ENCODE measurements at regions not wholly inside any gene's neighbourhood (a gene's known extent, or its start where the extent isn't known, plus 50 kb on each side); places are given as distances from the start of the nearest gene placed in this dataset.
"Not testable (repeated sequence)": the region's sequence is repeated elsewhere in the genome, so short reads cannot be mapped to it uniquely, and the experiment has no call there.

GRCh38 chr2:235105821-235106359, 154.1 kb downstream of the SH3BP4 start:
- DNase-seq, result no peak

GRCh38 chr2:235106874-235107639, 155.2 kb downstream of the SH3BP4 start:
- peak in 1 of 5 experiments; percentile 8 for DNase-seq

GRCh38 chr2:235107640-235107951, 155.8 kb downstream of the SH3BP4 start:
- no peak for DNase-seq

GRCh38 chr2:235109561-235109960, 157.7 kb downstream of the SH3BP4 start:
- not testable (repeated sequence) for DNase-seq

- DNase-seq, result no peak
These were observed 160.5 kb downstream of the SH3BP4 start for GRCh38 chr2:235112365-235112764.

- DNase-seq, result no peak
These were observed 162.0 kb downstream of the SH3BP4 start for GRCh38 chr2:235113854-235114253.

GRCh38 chr2:235114286-235114685, 162.5 kb downstream of the SH3BP4 start:
- no peak for DNase-seq

GRCh38 chr2:235115521-235115920, 163.7 kb downstream of the SH3BP4 start:
- DNase-seq, result no peak

- peak in 1 of 5 experiments; percentile 10 for DNase-seq
These were observed 165.2 kb downstream of the SH3BP4 start for GRCh38 chr2:235116885-235117492.

GRCh38 chr2:235126768-235127167, 175.0 kb downstream of the SH3BP4 start:
- no peak for DNase-seq

- DNase-seq, result no peak
These were observed 176.1 kb downstream of the SH3BP4 start for GRCh38 chr2:235127931-235128330.

- DNase-seq, result no peak
These were observed 178.0 kb downstream of the SH3BP4 start for GRCh38 chr2:235129850-235130249.

- DNase-seq, result no peak
These were observed 179.8 kb downstream of the SH3BP4 start for GRCh38 chr2:235131334-235132305.

GRCh38 chr2:235132651-235133050, 180.8 kb downstream of the SH3BP4 start:
- DNase-seq, result no peak

GRCh38 chr2:235133837-235134236, 182.0 kb downstream of the SH3BP4 start:
- DNase-seq, result no peak

GRCh38 chr2:235134420-235134819, 182.6 kb downstream of the SH3BP4 start:
- no peak for DNase-seq

GRCh38 chr2:235135195-235135965, 183.6 kb downstream of the SH3BP4 start:
- DNase-seq, result no peak

GRCh38 chr2:235135990-235136561, 184.3 kb downstream of the SH3BP4 start:
- DNase-seq, result peak in 3 of 5 experiments; percentile 9 to 33 (median 26)

- no peak for DNase-seq
These were observed 186.5 kb downstream of the SH3BP4 start for GRCh38 chr2:235138339-235138738.

- no peak for DNase-seq
These were observed 188.4 kb downstream of the SH3BP4 start for GRCh38 chr2:235139956-235140800.

- DNase-seq, result no peak
These were observed 188.9 kb downstream of the SH3BP4 start for GRCh38 chr2:235140801-235141081.
